ENCODE measurements at regions not wholly inside any gene's neighbourhood (a gene's known extent, or its start where the extent isn't known, plus 50 kb on each side); places are given as distances from the start of the nearest gene placed in this dataset.
"Not testable (repeated sequence)": the region's sequence is repeated elsewhere in the genome, so short reads cannot be mapped to it uniquely, and the experiment has no call there.

DNA sequence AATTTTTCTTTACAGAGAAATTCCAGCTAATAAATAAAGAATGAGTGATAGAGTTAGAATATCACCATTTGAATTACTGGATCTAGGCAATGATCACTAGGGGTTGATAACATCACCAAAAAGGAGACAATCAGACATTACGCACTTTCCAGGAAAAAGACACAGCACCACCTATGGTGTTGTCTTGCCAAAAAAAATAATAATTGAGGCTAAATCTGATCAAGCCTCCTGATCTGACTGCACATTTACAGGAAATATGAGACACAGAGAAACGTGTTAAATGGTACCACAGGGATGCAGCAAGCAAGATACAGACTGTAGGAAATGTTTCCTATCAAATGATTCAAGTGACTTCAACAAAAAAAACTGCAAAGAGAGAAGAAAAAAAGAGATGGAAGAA is 92.8 kb downstream of the EOMES start:
- no peak for ATAC-seq

- no peak for ATAC-seq
These were observed 93.9 kb downstream of the EOMES start for GRCh38 chr3:27628026-27628750.

- no peak for ATAC-seq
These were observed 95.5 kb downstream of the EOMES start for GRCh38 chr3:27626596-27627118.

DNA sequence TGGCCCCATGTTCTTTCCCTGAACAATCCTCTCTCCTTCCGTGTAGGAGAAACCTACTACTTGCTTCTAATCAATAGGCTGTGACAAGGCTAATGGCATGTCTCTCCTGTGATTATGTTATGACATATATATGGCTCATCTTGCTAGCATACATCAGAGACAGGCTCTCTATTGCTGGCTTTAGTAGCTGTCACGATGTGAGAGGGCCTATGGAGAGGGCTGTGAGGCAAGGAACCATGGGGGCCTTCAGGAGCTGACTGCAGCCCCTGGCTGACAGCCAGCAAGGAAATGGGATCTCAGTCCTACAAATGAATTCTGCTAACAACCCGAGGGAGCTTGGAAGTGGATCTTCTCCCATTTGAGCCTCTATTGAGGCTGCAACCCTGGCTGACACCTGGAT is 96.3 kb downstream of the EOMES start:
- ATAC-seq, result no peak

DNA sequence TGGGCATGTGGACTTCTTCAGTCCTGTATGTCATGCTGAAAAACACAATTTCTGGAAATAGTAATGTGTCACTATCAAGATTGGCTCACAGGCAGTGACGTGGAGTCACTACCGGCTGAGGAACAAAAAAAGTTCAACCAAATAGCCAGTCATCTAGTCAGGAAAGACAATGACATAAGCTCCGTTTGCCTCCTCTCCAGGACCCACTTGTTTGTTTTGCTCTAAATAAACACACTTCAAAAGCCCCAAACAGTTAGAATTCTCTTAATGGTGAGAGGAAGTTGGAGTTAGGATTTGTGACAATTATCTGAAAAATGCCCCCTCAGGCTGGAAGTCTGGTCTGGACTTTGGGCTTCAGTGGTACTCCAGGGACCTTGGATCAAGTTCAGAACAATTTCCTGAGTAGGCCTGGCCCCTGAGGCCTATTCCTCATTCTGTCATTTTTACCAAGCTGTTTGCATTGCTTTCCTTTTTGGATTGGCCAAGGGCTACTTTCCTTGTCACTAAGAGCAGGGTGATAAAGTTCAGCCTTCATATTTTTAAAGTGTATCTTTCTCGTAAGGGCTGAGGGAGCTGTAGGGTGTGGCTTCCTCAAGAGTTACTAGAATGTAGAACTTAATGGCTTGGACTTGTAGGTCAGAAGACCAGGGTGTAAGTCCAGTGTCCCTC is 98.9 kb downstream of the EOMES start:
- ATAC-seq, result peak; percentile 18

DNA sequence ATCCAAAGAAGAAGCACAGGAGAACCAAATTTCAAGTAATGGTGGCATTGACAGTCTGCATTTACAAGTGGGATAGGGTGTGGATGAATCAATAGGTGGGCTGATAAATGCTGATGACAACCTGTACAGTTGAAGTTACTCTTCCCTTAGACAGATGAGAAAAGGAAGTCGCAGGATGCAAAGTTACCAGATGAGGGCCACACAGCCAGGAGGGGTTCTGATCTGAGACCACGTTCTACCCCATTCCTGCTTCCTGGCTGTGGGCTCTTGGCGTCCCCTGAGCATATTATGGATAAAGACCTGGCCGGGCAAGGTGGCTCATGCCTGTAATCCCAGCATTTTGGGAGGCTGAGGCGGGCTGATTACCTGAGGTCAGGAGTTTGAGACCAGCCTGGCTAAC is 104.6 kb downstream of the EOMES start:
- no peak for ATAC-seq

DNA sequence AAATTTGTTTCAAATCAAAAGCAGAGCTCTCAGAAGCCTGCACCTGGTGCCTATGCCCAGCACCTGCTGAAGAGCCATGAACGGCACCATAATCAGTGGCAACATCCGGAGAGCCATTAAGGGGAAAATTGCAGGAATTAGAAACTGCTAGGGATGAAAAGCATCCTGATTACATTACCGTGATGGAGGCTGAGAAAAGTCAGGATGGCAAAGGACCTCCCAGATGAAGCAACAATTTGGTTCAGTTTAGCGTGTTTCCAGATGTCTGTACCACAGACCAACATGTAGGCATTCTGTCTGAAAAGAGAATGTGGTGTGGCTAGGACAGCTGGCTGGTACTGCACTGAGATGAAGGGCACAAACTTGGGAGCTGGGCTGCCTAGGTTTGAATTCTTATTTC is 106.1 kb downstream of the EOMES start:
- no peak for ATAC-seq

DNA sequence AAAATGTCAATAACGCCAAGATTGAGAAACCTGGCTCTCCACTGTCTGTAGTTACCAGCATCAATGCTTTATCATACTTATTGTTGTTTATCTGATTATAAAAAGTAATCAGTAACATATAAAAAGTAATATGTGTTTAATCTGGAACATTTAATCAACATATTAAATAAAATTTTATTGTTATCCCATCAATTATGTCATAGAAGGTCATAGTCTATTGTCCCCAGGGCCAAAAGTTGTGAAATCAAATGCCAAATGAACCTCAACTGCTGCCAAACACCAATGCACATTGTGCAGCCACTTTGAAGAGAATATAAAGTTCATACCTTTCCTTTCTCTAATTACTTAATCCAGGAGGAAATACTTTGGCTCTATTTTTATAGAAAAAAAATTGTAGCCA is 106.6 kb downstream of the EOMES start:
- ATAC-seq, result no peak

DNA sequence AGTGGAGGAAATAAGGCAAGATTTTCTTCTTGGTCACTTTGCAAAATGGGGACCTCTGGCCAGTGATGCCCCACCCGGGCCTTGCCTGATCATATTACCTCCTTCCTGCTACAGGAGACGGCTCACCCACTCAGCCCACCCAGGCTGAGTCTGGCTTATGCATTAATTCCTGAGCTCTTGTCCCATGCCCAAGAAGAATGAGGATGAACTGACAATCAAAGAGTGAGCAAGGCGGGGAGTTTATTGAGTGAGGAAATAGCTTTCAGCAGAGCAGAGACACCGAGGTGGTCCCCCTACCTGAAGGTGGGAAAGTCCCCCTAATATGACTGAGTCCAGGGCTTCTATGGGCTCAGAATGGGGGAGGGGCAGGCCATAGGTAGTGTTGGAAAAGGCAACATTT is 107.5 kb downstream of the EOMES start:
- no peak for ATAC-seq

DNA sequence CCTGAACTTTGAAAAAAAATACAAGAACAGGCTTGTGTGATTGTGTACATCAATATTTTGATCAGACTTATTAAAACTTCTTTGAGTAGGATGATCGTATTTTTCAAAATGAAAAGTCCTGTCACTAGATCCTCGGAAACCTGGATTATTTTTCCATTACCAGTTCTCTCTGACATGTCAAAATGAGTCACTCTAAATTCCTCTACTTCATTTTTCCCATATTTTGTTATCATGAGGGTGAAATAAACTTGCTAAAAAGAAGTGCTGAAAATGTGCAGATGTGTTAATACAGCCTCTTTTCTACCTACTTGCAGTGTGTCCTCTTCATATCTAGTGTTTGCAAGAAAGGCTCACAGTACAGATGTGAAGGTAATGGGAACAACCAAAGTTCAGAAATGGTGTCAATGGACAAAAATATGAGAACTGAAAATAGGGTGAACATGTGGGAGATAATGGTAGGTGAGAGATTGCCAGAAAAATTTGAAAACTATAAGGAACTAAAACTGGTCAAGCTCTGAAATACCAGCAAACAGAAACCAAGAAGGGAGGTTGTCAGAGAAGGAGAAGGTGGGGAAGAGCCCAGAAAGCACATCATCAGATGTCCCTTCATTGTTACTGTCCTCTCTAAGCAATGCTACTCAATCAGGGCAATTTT is 108.2 kb downstream of the EOMES start:
- no peak for ATAC-seq

DNA sequence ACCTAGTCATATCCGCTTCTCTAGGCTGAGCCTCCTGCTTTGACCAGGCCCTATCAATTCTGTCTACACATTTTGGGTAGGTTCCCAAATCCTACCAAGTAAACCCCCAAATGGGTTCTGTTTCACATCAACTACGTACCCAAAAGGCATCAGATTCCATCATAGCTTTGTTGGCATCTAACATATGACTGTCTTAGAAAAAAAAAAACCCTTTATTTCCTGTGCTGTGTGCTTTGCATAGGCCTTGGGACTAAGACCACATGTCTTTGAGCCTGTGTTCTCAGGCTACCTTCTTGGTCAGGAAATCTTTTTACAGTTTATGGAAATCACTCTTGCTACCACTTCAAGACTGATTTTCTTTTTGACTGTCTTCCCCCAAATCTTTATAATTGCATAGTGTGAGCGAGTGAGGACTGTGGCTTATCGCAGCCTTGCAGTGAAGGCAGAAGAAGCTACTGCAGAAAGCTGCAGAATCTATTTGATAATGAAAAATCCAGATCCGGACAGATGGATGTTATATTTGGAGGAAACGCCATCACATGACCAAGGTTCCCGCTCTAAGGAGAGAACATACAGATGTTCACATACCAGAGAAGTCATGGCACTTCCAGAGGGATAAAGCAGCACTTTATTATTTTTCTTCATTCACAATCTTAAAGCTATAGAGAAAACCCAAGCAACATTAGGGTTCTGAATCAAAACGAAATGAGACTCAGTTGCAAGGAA is 111.2 kb downstream of the EOMES start:
- no peak for ATAC-seq

GRCh38 chr3:27607370-27607769 is 114.8 kb downstream of the EOMES start:
- ATAC-seq, result peak; percentile 55

DNA sequence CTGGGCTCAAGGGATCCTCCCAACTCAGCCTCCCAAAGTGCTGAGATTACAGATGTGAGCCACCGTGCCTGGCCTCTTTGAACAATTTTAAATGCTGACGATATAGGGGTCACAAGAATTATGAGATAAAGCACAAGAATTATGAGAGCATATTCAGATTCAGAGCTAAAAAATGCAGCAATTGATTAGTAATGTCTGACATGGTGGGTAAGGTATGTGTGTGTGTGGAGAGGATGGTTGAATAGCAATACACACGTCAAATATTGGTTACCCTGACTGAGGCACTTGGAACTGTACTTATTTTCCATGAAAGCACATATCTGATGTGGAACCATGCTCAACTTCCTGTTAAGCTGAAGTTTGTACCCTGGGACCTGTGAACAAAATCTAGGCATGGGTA is 115.6 kb downstream of the EOMES start:
- ATAC-seq, result no peak

GRCh38 chr3:27601311-27601710 is 117.1 kb upstream of the SLC4A7 start:
- ATAC-seq, result not testable (repeated sequence)

- ATAC-seq, result not testable (repeated sequence)
These were observed 115.6 kb upstream of the SLC4A7 start for GRCh38 chr3:27599741-27600140.

DNA sequence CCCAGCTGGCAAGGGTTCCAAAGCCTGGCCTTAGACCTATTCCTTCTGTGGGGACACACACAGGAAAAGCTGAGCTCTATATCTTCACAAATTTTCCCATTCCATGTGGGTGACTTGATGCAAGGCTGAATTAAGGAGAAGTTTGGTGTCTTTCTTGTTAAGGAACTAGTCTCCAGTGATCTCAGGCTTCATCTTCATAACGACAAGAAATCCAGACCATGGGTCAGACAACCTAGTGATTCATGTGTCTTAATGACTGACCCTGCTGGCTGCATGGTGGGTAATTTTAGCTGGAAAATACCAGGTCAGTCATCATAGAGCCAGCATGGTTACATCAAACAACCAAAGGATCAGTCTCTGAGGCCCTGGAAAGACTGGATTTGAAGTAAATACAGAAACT is 112.7 kb upstream of the SLC4A7 start:
- no peak for ATAC-seq

DNA sequence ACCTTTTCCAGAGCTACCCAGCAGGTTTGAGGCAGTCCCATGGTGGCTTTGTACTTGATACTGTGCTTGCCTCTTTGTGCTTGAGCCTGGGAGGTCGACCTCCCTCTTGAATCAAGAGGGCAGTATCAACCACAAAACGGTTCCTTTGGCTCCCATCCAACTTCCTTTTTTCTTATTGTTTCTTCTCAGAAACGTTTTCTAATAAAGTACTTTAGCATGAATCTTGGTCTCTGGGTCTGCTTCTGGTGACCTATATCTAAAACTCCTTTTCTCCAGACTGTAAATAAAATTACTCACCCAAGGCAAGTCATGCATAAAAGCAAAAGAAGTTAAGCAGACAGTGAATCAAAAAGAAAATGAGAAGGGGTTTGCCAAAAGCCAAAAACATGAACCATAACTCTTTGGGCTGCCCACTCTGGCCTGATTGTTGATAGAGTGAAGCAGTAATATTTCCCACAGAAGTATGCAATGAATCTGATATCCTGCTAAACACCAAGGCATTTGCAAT is 112.2 kb upstream of the SLC4A7 start:
- no peak for ATAC-seq

GRCh38 chr3:27594096-27594690 is 110.0 kb upstream of the SLC4A7 start:
- peak; percentile 70 for ATAC-seq

DNA sequence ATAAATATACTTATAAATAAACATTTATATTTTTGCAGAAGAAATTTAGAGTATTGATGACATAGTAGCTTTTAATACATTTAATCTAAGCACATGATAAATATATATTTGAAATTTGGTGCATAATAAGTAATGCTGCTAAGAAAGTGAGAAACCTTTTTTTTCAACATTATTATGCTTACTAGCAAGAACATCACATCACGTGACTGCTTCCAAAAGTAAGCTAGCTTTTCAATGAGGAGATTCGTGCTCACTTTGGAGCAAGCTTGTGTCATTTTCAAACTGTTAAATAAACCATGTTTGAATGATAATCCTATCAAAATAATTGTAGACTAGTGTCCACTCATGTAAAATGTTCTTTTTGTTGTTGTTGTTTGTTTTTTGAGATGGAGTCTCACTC is 109.0 kb upstream of the SLC4A7 start:
- ATAC-seq, result no peak

DNA sequence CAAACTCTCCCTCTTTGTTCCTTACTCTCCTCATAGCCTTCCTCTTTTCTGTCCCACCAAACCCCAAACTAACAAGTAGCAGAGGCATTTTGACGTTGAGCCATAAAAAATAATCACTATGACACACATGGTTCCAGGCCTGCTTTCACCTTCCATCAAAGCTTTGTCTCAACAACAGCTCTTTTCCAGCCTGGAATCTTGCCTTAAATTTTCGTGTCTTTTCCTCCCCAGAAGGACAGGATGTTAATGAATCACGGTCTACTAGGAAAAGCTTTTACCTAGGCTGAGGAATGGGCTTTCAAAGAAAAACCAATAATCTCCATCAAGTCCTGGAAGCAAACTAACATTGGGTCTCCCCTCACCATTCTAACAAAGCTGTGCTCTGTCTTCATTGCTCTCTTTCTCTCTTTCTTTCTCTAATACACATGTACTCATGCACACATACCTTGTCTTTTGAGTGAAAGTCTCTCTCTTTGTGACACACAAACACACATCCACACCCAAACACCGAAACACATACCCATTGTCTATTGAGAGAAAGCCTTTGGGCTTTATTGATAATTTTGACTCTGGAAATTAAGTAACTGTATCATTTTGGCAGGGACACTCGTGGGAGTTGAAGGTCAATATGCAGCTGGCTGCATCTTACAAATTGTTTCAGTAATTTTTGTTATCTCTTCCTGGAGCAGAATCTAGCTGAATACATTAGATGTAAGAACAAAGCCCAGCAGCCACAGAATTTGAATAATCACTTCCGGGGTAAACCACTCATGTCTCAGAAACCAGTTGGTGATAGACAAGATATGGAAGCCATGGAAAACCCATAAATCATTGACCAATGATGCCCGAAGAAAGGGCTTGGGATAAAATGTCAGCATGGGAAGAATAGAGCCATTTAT is 107.4 kb upstream of the SLC4A7 start:
- no peak for ATAC-seq
